Stimulated activated CD8-positive, alpha-beta memory T cell treated with anti-CD3 and anti-CD28 coated beads, Interleukin-2, amount 100 ng/mL, for 48 hours (primary cell): ENCODE measurements at regions not wholly inside any gene's neighbourhood (a gene's known extent, or its start where the extent isn't known, plus 50 kb on each side); places are given as distances from the start of the nearest gene placed in this dataset.
"Not testable (repeated sequence)": the region's sequence is repeated elsewhere in the genome, so short reads cannot be mapped to it uniquely, and the experiment has no call there.

Experiments
- DNase-seq, 2 donors: peaks; one replicate each; pipeline ENCODE4 v3.0.0-alpha.2; 2020; ENCODE audit warnings: low read depth in 2 of 2

- no peak for DNase-seq
Measured at GRCh38 chr2:129404000-129404685, 575.3 kb upstream of the RAB6C start.

- DNase-seq, result no peak
Measured at GRCh38 chr2:129408570-129408969, 570.9 kb upstream of the RAB6C start.

GRCh38 chr2:129417041-129417440 is 562.4 kb upstream of the RAB6C start:
- DNase-seq, result not testable (repeated sequence)

GRCh38 chr2:129422028-129422427 is 557.4 kb upstream of the RAB6C start:
- DNase-seq, result no peak

- DNase-seq, result no peak
Measured at GRCh38 chr2:129428086-129428660, 551.3 kb upstream of the RAB6C start.

- no peak for DNase-seq
Measured at GRCh38 chr2:129430911-129431310, 548.6 kb upstream of the RAB6C start.

- DNase-seq, result no peak
Measured at GRCh38 chr2:129431881-129432280, 547.6 kb upstream of the RAB6C start.

- no peak for DNase-seq
Measured at GRCh38 chr2:129436809-129437208, 542.7 kb upstream of the RAB6C start.

- DNase-seq, result no peak
Measured at GRCh38 chr2:129437725-129438124, 541.7 kb upstream of the RAB6C start.

- no peak for DNase-seq
Measured at GRCh38 chr2:129438501-129439057, 540.9 kb upstream of the RAB6C start.

GRCh38 chr2:129439406-129440302 is 539.8 kb upstream of the RAB6C start:
- no peak for DNase-seq

- no peak for DNase-seq
Measured at GRCh38 chr2:129441610-129442009, 537.9 kb upstream of the RAB6C start.

- no peak for DNase-seq
Measured at GRCh38 chr2:129443235-129443864, 536.1 kb upstream of the RAB6C start.

GRCh38 chr2:129443865-129444739 is 535.4 kb upstream of the RAB6C start:
- no peak for DNase-seq

GRCh38 chr2:129444751-129445150 is 534.7 kb upstream of the RAB6C start:
- no peak for DNase-seq

- no peak for DNase-seq
Measured at GRCh38 chr2:129456691-129457090, 522.8 kb upstream of the RAB6C start.

- no peak for DNase-seq
Measured at GRCh38 chr2:129457277-129457818, 522.1 kb upstream of the RAB6C start.

- no peak for DNase-seq
Measured at GRCh38 chr2:129458006-129458405, 521.5 kb upstream of the RAB6C start.

- no peak for DNase-seq
Measured at GRCh38 chr2:129458436-129458835, 521.0 kb upstream of the RAB6C start.

GRCh38 chr2:129459200-129459876 is 520.1 kb upstream of the RAB6C start:
- DNase-seq, result no peak
